Suprapubic skin (tissue), 3 donors: ENCODE measurements at regions not wholly inside any gene's neighbourhood (a gene's known extent, or its start where the extent isn't known, plus 50 kb on each side); places are given as distances from the start of the nearest gene placed in this dataset.

Experiments
- CTCF ChIP-seq, 2 donors: fragments of 200-600 bp in 1 of 2; fragments of 450-650 bp in 1 of 2; sonication (generic) in 1 of 2; IDR thresholded peaks; one replicate each; pipeline ENCODE4 v1.5.1; 2016 to 2019; ENCODE audit warnings: antibody characterized with exemption in 2 of 2, mild to moderate bottlenecking in 1 of 2, moderate library complexity in 1 of 2
- POLR2A ChIP-seq, 2 donors: fragments of 450-650 bp; IDR thresholded peaks; one replicate each; pipeline ENCODE4 v1.6.1; 2017; ENCODE audit warnings: antibody characterized with exemption in 2 of 2, mild to moderate bottlenecking in 2 of 2, moderate library complexity in 2 of 2

DNA sequence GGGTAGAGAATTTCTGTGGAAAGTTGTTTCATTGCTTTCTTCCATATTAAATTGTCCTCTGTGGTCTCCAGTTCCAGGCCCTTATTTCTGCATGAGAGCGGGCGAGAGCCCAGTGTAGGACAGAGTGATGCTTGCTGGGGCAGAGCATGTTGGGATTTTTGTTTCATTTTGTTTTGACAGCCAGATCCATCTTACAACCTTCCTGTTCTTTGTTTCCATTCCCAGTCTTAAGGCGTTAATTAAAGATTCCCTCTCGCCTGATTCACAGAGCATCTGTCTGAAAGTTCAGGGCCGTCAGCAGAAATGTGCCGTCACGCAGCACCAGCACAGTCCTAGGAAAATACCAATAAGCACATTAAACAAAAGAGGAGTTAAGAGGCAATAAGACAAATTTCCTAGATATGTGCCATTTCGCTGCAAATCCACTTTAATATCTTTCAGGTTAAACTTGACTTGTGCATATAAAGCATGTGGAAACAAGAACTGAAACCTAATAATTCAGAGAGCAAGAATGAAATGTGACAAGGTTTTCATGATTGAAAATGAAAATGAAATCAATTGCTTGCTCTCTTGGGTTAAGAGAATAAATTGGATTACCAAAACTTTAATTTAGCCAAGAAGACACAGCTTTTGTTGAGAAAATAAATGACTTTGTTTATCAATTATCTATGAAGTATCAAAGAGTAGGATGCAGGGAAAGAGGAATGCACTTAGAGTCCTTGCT lies 210.7 kb upstream of the SLC10A2 start:
- TF ChIP-seq POLR2A (IDR thresholded peaks at IDR 0.05) (no peak), CTCF (IDR thresholded peaks at IDR 0.05) (no peak)
